ENCODE measurements at regions not wholly inside any gene's neighbourhood (a gene's known extent, or its start where the extent isn't known, plus 50 kb on each side); places are given as distances from the start of the nearest gene placed in this dataset.

DNA sequence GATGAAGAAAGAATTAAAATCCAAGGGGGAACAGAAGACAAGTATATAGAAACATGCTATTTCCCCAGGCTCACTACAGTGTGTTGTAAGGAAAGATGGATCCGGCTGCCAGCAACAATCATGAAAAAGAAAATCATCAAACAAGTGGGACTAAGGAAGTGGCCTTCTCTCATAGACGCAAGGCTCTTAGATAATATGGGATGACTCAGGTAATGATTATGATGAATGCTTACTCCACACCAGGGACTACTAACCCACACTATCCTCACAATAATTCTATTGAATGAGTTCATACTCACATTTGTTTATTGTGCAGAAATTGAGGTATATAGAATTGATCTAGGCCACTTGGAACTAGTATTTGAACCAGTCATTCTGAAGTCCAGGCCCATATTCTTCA is 111.2 kb upstream of the BET1 start:
- CTCF ChIA-PET: no interaction called here

More for the DNA sequence above, 111.2 kb upstream of the BET1 start:
- no peak overlapping the region for H2BK5ac ChIP-seq (ENCODE audit: low read depth, low read length, poor library complexity, severe bottlenecking)
- no peak overlapping the region for H3K14ac ChIP-seq (replicated peaks; ENCODE audit: low read depth, low read length)
- no peak overlapping the region for H3K56ac ChIP-seq (ENCODE audit: extremely low read depth, insufficient read depth, low read length)
- H2BK120ac ChIP-seq (ENCODE audit: low read depth, low read length): no peak overlapping the region
- no peak overlapping the region for H4K91ac ChIP-seq (ENCODE audit: insufficient read depth, low read depth, low read length)
- H2AFZ ChIP-seq (replicated peaks; ENCODE audit: low read length, poor library complexity): no peak overlapping the region
- H3K4me1 ChIP-seq (ENCODE audit: control insufficient read depth, insufficient read depth, low read length): peaks cover 5% of the 10 kb centered on the region
- no peaks in the 10 kb centered on the region for H3K79me1 ChIP-seq (ENCODE audit: low read depth in 1 of 2, low read length in 2 of 2)
- no peaks in the 10 kb centered on the region for H3K36me3 ChIP-seq (ENCODE audit: control insufficient read depth, insufficient read depth, low read length)
- WGBS, 2 experiments (ENCODE audit: extremely low coverage in 2 of 2, insufficient read length in 1 of 2): no CpG with 5 or more reads among the region's 2 CpGs
- no peaks in the 10 kb centered on the region for H3K9me3 ChIP-seq (ENCODE audit: control insufficient read depth, insufficient read depth, low read length)
- H4K20me1 ChIP-seq (ENCODE audit: insufficient read depth, low read length): no peaks in the 10 kb centered on the region
- no peak overlapping the region for H3K4me2 ChIP-seq (ENCODE audit: low read depth, low read length)
- H2AK9ac ChIP-seq (replicated peaks; ENCODE audit: low read depth, low read length, poor library complexity): no peak overlapping the region
- no peak overlapping the region for H3K9ac ChIP-seq (ENCODE audit: low read depth, low read length)
- intact Hi-C loops (cut with micrococcal nuclease) (no loop called here), in situ Hi-C loops (cut with MboI; ENCODE audit: low sequenced_read_pairs) (no loop called here), dilution Hi-C loops (cut with HindIII; ENCODE audit: low sequenced_read_pairs, unreplicated experiment) (no loop called here)
- H3K27me3 ChIP-seq (ENCODE audit: control insufficient read depth, insufficient read depth, low read length): no peaks in the 10 kb centered on the region
- no peak overlapping the region for H3K23ac ChIP-seq (ENCODE audit: low read depth, low read length)
- H3K18ac ChIP-seq (ENCODE audit: low read depth, low read length): peak overlapping the region; percentile 50; the same call in 1 of the 2 replicates
- TF ChIP-seq MXI1 (IDR thresholded peaks at IDR 0.05; ENCODE audit: borderline replicate concordance, low read depth, low read length) (no peak), BHLHE40 (IDR thresholded peaks at IDR 0.05; ENCODE audit: low read depth, low read length) (no peak), RAD21 (IDR thresholded peaks at IDR 0.05; ENCODE audit: low read length) (no peak), SMC3 (IDR thresholded peaks at IDR 0.05; ENCODE audit: low read depth, low read length) (no peak), MAZ (IDR thresholded peaks at IDR 0.05; ENCODE audit: borderline replicate concordance, low read depth, low read length) (no peak), FOS (IDR thresholded peaks at IDR 0.05; ENCODE audit: low read depth, low read length) (no peak), MAFK (IDR thresholded peaks at IDR 0.05; ENCODE audit: low read depth, low read length) (no peak), CHD1 (IDR thresholded peaks at IDR 0.05; ENCODE audit: low read depth, low read length) (no peak), CEBPB (IDR thresholded peaks at IDR 0.05; ENCODE audit: low read depth, low read length) (no peak), RFX5 (IDR thresholded peaks at IDR 0.05; ENCODE audit: low read depth, low read length) (no peak), POLR2A (IDR thresholded peaks at IDR 0.05; ENCODE audit: low read depth, low read length) (no peak), RCOR1 (IDR thresholded peaks at IDR 0.05; ENCODE audit: insufficient replicate concordance, low read length) (no peak), NFE2L2 (IDR thresholded peaks at IDR 0.05; ENCODE audit: low read depth, low read length) (no peak)
- TF ChIP-seq, protein P1, sequence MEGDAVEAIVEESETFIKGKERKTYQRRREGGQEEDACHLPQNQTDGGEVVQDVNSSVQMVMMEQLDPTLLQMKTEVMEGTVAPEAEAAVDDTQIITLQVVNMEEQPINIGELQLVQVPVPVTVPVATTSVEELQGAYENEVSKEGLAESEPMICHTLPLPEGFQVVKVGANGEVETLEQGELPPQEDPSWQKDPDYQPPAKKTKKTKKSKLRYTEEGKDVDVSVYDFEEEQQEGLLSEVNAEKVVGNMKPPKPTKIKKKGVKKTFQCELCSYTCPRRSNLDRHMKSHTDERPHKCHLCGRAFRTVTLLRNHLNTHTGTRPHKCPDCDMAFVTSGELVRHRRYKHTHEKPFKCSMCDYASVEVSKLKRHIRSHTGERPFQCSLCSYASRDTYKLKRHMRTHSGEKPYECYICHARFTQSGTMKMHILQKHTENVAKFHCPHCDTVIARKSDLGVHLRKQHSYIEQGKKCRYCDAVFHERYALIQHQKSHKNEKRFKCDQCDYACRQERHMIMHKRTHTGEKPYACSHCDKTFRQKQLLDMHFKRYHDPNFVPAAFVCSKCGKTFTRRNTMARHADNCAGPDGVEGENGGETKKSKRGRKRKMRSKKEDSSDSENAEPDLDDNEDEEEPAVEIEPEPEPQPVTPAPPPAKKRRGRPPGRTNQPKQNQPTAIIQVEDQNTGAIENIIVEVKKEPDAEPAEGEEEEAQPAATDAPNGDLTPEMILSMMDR (conservative IDR thresholded peaks at IDR 0.05; ENCODE audit: low read depth, low read length): no peak
- TF ChIP-seq, protein P2, sequence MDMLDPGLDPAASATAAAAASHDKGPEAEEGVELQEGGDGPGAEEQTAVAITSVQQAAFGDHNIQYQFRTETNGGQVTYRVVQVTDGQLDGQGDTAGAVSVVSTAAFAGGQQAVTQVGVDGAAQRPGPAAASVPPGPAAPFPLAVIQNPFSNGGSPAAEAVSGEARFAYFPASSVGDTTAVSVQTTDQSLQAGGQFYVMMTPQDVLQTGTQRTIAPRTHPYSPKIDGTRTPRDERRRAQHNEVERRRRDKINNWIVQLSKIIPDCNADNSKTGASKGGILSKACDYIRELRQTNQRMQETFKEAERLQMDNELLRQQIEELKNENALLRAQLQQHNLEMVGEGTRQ (IDR thresholded peaks at IDR 0.05; ENCODE audit: low read depth, low read length): no peak
- TF ChIP-seq, protein P3, sequence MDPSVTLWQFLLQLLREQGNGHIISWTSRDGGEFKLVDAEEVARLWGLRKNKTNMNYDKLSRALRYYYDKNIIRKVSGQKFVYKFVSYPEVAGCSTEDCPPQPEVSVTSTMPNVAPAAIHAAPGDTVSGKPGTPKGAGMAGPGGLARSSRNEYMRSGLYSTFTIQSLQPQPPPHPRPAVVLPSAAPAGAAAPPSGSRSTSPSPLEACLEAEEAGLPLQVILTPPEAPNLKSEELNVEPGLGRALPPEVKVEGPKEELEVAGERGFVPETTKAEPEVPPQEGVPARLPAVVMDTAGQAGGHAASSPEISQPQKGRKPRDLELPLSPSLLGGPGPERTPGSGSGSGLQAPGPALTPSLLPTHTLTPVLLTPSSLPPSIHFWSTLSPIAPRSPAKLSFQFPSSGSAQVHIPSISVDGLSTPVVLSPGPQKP (IDR thresholded peaks at IDR 0.05; ENCODE audit: borderline replicate concordance, low read depth, low read length): no peak
- no peak overlapping the region for H3K4ac ChIP-seq (ENCODE audit: low read depth, low read length)
- H3K27ac ChIP-seq (ENCODE audit: insufficient read depth, low read length): no peak overlapping the region
- no peak overlapping the region for H2BK20ac ChIP-seq (ENCODE audit: low read depth, low read length)
- no peak overlapping the region for H3K4me3 ChIP-seq (ENCODE audit: insufficient read depth, low read depth, low read length)
- BruUV-seq (replicated peaks): no TSS peak
- H2AK5ac ChIP-seq (ENCODE audit: low read depth, low read length): no peak overlapping the region
- H3K9me1 ChIP-seq (ENCODE audit: insufficient read depth, low read length): no peaks in the 10 kb centered on the region
- H4K5ac ChIP-seq (ENCODE audit: low read depth, low read length): no peak overlapping the region
- no peak overlapping the region for H4K8ac ChIP-seq (ENCODE audit: low read depth in 2 of 2, low read length in 2 of 2)
- DNase-seq (peak; percentile 33), ATAC-seq (ENCODE audit: low read depth) (no peak)
- POLR2A ChIA-PET (ENCODE audit: unreplicated experiment): no interaction called here
- no peak overlapping the region for H2BK15ac ChIP-seq (ENCODE audit: low read depth, low read length)

Measured in IMR-90 (cell line).